CD14-positive monocyte (primary cell): ENCODE measurements at regions not wholly inside any gene's neighbourhood (a gene's known extent, or its start where the extent isn't known, plus 50 kb on each side); places are given as distances from the start of the nearest gene placed in this dataset.
"Not testable (repeated sequence)": the region's sequence is repeated elsewhere in the genome, so short reads cannot be mapped to it uniquely, and the experiment has no call there.

Experiments used
- DNase-seq, 3 donors: peaks; one replicate each; pipeline ENCODE4 v3.0.0-alpha.2; 2011 to 2022
- H2AFZ ChIP-seq: 2 replicates; pipeline ENCODE4 v1.6.0; 2012; ENCODE audit warnings: mild to moderate bottlenecking, low read depth, low read length, inconsistent platforms; ENCODE audit not compliant: insufficient read depth, poor library complexity, severe bottlenecking
- H3K27ac ChIP-seq, 2 donors: 1 replicate in 1 of 2; 2 replicates in 1 of 2; pipeline ENCODE4 v1.5.1; 2012 to 2013; ENCODE audit warnings: low read length in 2 of 2, control low read depth in 1 of 2, inconsistent platforms in 1 of 2, low read depth in 1 of 2, mild to moderate bottlenecking in 1 of 2
- H3K27me3 ChIP-seq, 2 donors: one replicate each; pipeline versions ENCODE4 v1.6.0 to v1.6.1; 2011 to 2013; ENCODE audit warnings: low read length in 2 of 2; ENCODE audit not compliant: control insufficient read depth in 2 of 2, insufficient read depth in 2 of 2
- H3K36me3 ChIP-seq, 2 donors: replicated peaks in 1 of 2; 1 replicate in 1 of 2; 2 replicates in 1 of 2; pipeline versions ENCODE4 v1.5.1 to v1.6.1; 2012 to 2013; ENCODE audit warnings: low read length in 2 of 2, control low read depth in 1 of 2, inconsistent platforms in 1 of 2, mild to moderate bottlenecking in 1 of 2; ENCODE audit not compliant: insufficient read depth in 2 of 2, control insufficient read depth in 1 of 2
- H3K4me1 ChIP-seq, 2 donors: 1 replicate in 1 of 2; 2 replicates in 1 of 2; pipeline versions ENCODE4 v1.5.1 to v1.6.1; 2012 to 2013; ENCODE audit warnings: low read length in 2 of 2, control low read depth in 1 of 2, inconsistent platforms in 1 of 2, mild to moderate bottlenecking in 1 of 2, moderate library complexity in 1 of 2; ENCODE audit not compliant: insufficient read depth in 2 of 2, control insufficient read depth in 1 of 2
- H3K4me2 ChIP-seq: replicated peaks from 2 replicates; pipeline ENCODE3; 2012; ENCODE audit warnings: low read length, moderate library complexity, mild to moderate bottlenecking; ENCODE audit not compliant: poor library complexity, severe bottlenecking; ENCODE audit errors: extremely low read depth
- H3K4me3 ChIP-seq, 3 experiments: fragments of 200-600 bp in 1 of 3; sonication (generic) in 1 of 3; replicated peaks in 1 of 3; 1 replicate in 2 of 3; 2 replicates in 1 of 3; pipeline ENCODE4 v1.5.1; 2011 to 2013; ENCODE audit warnings: low read length in 3 of 3, mild to moderate bottlenecking in 3 of 3, control low read depth in 2 of 3, low read depth in 2 of 3, inconsistent platforms in 1 of 3, moderate library complexity in 1 of 3
- H3K79me2 ChIP-seq: 2 replicates; pipeline ENCODE4 v1.6.0; 2012; ENCODE audit warnings: mild to moderate bottlenecking, control low read depth, inconsistent platforms, low read length, moderate library complexity; ENCODE audit not compliant: insufficient read depth
- H3K9ac ChIP-seq: 2 replicates; pipeline ENCODE4 v1.6.0; 2017; ENCODE audit warnings: low read length, mild to moderate bottlenecking; ENCODE audit not compliant: insufficient read depth, poor library complexity, severe bottlenecking
- H3K9me3 ChIP-seq, 2 donors: replicated peaks in 1 of 2; 1 replicate in 1 of 2; 2 replicates in 1 of 2; pipeline versions ENCODE4 v1.5.1 to v1.6.1; 2012 to 2013; ENCODE audit warnings: low read length in 2 of 2, control low read depth in 1 of 2; ENCODE audit not compliant: control insufficient read depth in 1 of 2, insufficient read depth in 1 of 2
- H4K20me1 ChIP-seq: 2 replicates; pipeline ENCODE4 v1.6.0; 2012; ENCODE audit warnings: mild to moderate bottlenecking, low read length, control low read depth, moderate library complexity; ENCODE audit not compliant: insufficient read depth
- H3K27ac Mint-ChIP-seq, 7 donors: one replicate each; pipeline ENCODE4 v1.8.0; 2020; ENCODE audit warnings: mild to moderate bottlenecking in 7 of 7, mixed read lengths in 7 of 7, moderate library complexity in 6 of 7, inconsistent platforms in 2 of 7
- H3K27me3 Mint-ChIP-seq, 3 donors: one replicate each; pipeline ENCODE4 v1.8.0; 2021 to 2022; ENCODE audit warnings: low read depth in 3 of 3, mild to moderate bottlenecking in 3 of 3, mixed read lengths in 3 of 3, moderate library complexity in 3 of 3, inconsistent platforms in 1 of 3
- H3K36me3 Mint-ChIP-seq, 2 donors: one replicate each; pipeline ENCODE4 v1.8.0; 2020; ENCODE audit warnings: mixed read lengths in 2 of 2, inconsistent platforms in 1 of 2, mild to moderate bottlenecking in 1 of 2
- H3K4me1 Mint-ChIP-seq: one replicate; pipeline ENCODE4 v1.8.0; 2020; ENCODE audit warnings: mild to moderate bottlenecking, mixed read lengths
- H3K4me3 Mint-ChIP-seq, 2 donors: one replicate each; pipeline ENCODE4 v1.8.0; 2020; ENCODE audit warnings: mild to moderate bottlenecking in 2 of 2, mixed read lengths in 2 of 2, moderate library complexity in 1 of 2
- H3K9me3 Mint-ChIP-seq, 7 donors: one replicate each; pipeline ENCODE4 v1.8.0; 2020 to 2022; ENCODE audit warnings: mixed read lengths in 7 of 7, mild to moderate bottlenecking in 6 of 7, moderate library complexity in 6 of 7, inconsistent platforms in 2 of 7
- CTCF ChIP-seq: fragments of 200-600 bp; IDR thresholded peaks from one replicate; pipeline ENCODE4 v1.8.0; 2022; ENCODE audit warnings: antibody characterized with exemption, mild to moderate bottlenecking
- WGBS: methylation state at CpG from one replicate; pipeline ENCODE4 v1.1.5; 2013; ENCODE audit warnings: missing lambda C conversion rate; ENCODE audit not compliant: insufficient coverage; 5-methylcytosine and 5-hydroxymethylcytosine counted together
- intact Hi-C, 2 donors: fragments of 100-400 bp; cut with micrococcal nuclease; formaldehyde crosslinking; loops; one replicate each; pipeline versions ENCODE4 v1.15.0 to v1.15.1; 2023

GRCh38 chr16:60087530-60087929, 1353.4 kb upstream of the GOT2 start:
- Histone ChIP-seq H3K36me3 (no peaks in the 10 kb centered on the region), H3K27ac (no peak overlapping the region), H3K4me2 (no peak overlapping the region), H3K79me2 (no peaks in the 10 kb centered on the region), H3K4me1 (no peaks in the 10 kb centered on the region), H3K9ac (no peak overlapping the region), H3K27me3 (no peaks in the 10 kb centered on the region), H3K9me3 (peaks cover 0 to 13% of the 10 kb centered on the region in 2 donors), H4K20me1 (no peaks in the 10 kb centered on the region), H3K4me3 (no peak overlapping the region), H2AFZ (no peak overlapping the region)
- H3K36me3 Mint-ChIP-seq, result no peaks in the 10 kb centered on the region
- no peak overlapping the region for H3K27ac Mint-ChIP-seq
- H3K4me3 Mint-ChIP-seq, result no peak overlapping the region
- peaks cover 9 to 27% (median 19%) of the 10 kb centered on the region in 7 donors for H3K9me3 Mint-ChIP-seq
- no peaks in the 10 kb centered on the region for H3K27me3 Mint-ChIP-seq
- intact Hi-C loops, result no loop called here
- TF ChIP-seq CTCF, result no peak
- DNase-seq, result no peak
- H3K4me1 Mint-ChIP-seq, result no peaks in the 10 kb centered on the region

- H4K20me1 ChIP-seq, H3K27me3 ChIP-seq, H3K9ac ChIP-seq, H3K27ac ChIP-seq, intact Hi-C loops, H3K36me3 ChIP-seq, H3K27me3 Mint-ChIP-seq, H2AFZ ChIP-seq, DNase-seq, H3K4me3 Mint-ChIP-seq, H3K4me1 Mint-ChIP-seq, H3K4me2 ChIP-seq, H3K36me3 Mint-ChIP-seq, H3K9me3 ChIP-seq, H3K79me2 ChIP-seq, H3K4me1 ChIP-seq, H3K4me3 ChIP-seq: not testable (repeated sequence)
- Mint-ChIP-seq H3K9me3 (peaks cover 23 to 41% (median 32%) of the 10 kb centered on the region in 7 donors), H3K27ac (peak overlapping the region in 4 of 7 donors; percentile 47 to 78 (median 76))
- WGBS, result 100% methylated on average over 5 of the region's 10 CpGs
These were observed 1344.7 kb upstream of the GOT2 start for GRCh38 chr16:60078819-60079218.
